GM12878 (cell line): ENCODE measurements at regions not wholly inside any gene's neighbourhood (a gene's known extent, or its start where the extent isn't known, plus 50 kb on each side); places are given as distances from the start of the nearest gene placed in this dataset.

ENCODE experiments used
- ATAC-seq: fragments of 200-7000 bp; cut with Tn5 transposase; 3 replicates; pipeline ENCODE4 v1.9.1; 2020; ENCODE audit warnings: mild to moderate bottlenecking, moderate library complexity
- BruUV-seq: library from RNA; stranded (reverse); fragments of 400-500 nt; replicated peaks from 2 replicates; lab custom pipeline; 2021; lab: Mats Ljungman, UMichigan
- CTCF ChIA-PET: fragments of 300-600 bp; sonication (Branson Sonifier 250); formaldehyde crosslinking; extraction: SDS; loops from one replicate; lab custom pipeline; 2021; ENCODE audit warnings: inconsistent platforms; lab: Yijun Ruan, JAX
- POLR2A ChIA-PET: fragments of 350-600 bp; formaldehyde crosslinking; extraction: SDS; loops from one replicate; lab custom pipeline; 2021; ENCODE audit warnings: inconsistent platforms; lab: Charles Lee
- RAD21 ChIA-PET: fragments of 300-600 bp; sonication (Branson Sonifier 250); formaldehyde crosslinking; loops from one replicate; lab custom pipeline; 2023; ENCODE audit warnings: antibody characterized with exemption; ENCODE audit not compliant: unreplicated experiment; lab: Charles Lee
- SMC1A ChIA-PET: fragments of 300-600 bp; sonication (Branson Sonifier 250); formaldehyde crosslinking; loops from one replicate; lab custom pipeline; 2023; ENCODE audit not compliant: unreplicated experiment, uncharacterized antibody; lab: Charles Lee
- DNase-seq: peaks from one replicate; pipeline ENCODE4 v3.0.0-alpha.2; 2011; ENCODE audit warnings: low read depth, low spot score
- FAIRE-seq: peaks from 3 replicates; lab custom pipeline; 2011; peaks lifted over from hg19 to GRCh38; lab: Jason Lieb, UNC
- H2AFZ ChIP-seq: 2 replicates; pipeline ENCODE4 v1.6.0; 2011; ENCODE audit warnings: low read depth, low read length, control low read depth; ENCODE audit not compliant: control insufficient read depth
- H3K27ac ChIP-seq: 2 replicates; pipeline ENCODE4 v1.5.1; 2011; ENCODE audit warnings: control low read depth; ENCODE audit not compliant: control insufficient read depth, insufficient read depth
- H3K27me3 ChIP-seq, 2 experiments: replicated peaks in 1 of 2; 2 replicates each; pipeline versions ENCODE4 v1.6.0 to v1.6.1; 2011; ENCODE audit warnings: low read length in 1 of 2; ENCODE audit not compliant: control insufficient read depth in 2 of 2, insufficient read depth in 2 of 2
- H3K36me3 ChIP-seq, 2 experiments: 2 replicates each; pipeline ENCODE4 v1.5.1; 2011; ENCODE audit warnings: low read length in 1 of 2; ENCODE audit not compliant: control insufficient read depth in 2 of 2, insufficient read depth in 2 of 2
- H3K4me1 ChIP-seq: 2 replicates; pipeline ENCODE4 v1.6.1; 2011; ENCODE audit warnings: mild to moderate bottlenecking, low read length, moderate library complexity, mixed read lengths; ENCODE audit not compliant: control insufficient read depth, insufficient read depth
- H3K4me2 ChIP-seq: 2 replicates; pipeline ENCODE4 v1.6.0; 2011; ENCODE audit warnings: control low read depth; ENCODE audit not compliant: control insufficient read depth, insufficient read depth
- H3K4me3 ChIP-seq: fragments of 200-600 bp; sonication (generic); 2 replicates; pipeline ENCODE4 v1.5.1; 2016
- H3K79me2 ChIP-seq: 2 replicates; pipeline ENCODE4 v1.6.0; 2011; ENCODE audit warnings: low read length; ENCODE audit not compliant: control insufficient read depth, insufficient read depth
- H3K9ac ChIP-seq: 2 replicates; pipeline ENCODE4 v1.8.0; 2011; ENCODE audit warnings: low read length, control low read depth, mixed read lengths; ENCODE audit not compliant: control insufficient read depth, insufficient read depth
- H3K9me3 ChIP-seq: replicated peaks from 3 replicates; pipeline ENCODE4 v1.5.1; 2011; ENCODE audit warnings: mild to moderate bottlenecking, low read length; ENCODE audit not compliant: control insufficient read depth, insufficient read depth
- H4K20me1 ChIP-seq: 2 replicates; pipeline ENCODE4 v1.6.0; 2011; ENCODE audit not compliant: control insufficient read depth, insufficient read depth
- BCL11A ChIP-seq: IDR thresholded peaks from 2 replicates; pipeline ENCODE4 v1.6.1; 2011; ENCODE audit warnings: low read depth, low read length
- BCLAF1 ChIP-seq: fragments of 450-650 bp; IDR thresholded peaks from 2 replicates; pipeline ENCODE4 v1.6.1; 2017; ENCODE audit warnings: antibody characterized with exemption, mild to moderate bottlenecking, moderate library complexity
- IKZF2 ChIP-seq, 2 experiments: fragments of 450-650 bp; IDR thresholded peaks; 2 replicates each; pipeline ENCODE4 v1.6.1; 2017; ENCODE audit warnings: mild to moderate bottlenecking in 2 of 2, moderate library complexity in 2 of 2
- MYC ChIP-seq: IDR thresholded peaks from 2 replicates; pipeline ENCODE4 v1.6.1; 2011; ENCODE audit warnings: mild to moderate bottlenecking, low read length, moderate library complexity, inconsistent platforms; ENCODE audit not compliant: insufficient read depth, insufficient replicate concordance, insufficient read length, severe bottlenecking
- NR2F1 ChIP-seq: fragments of 450-650 bp; conservative IDR thresholded peaks from 2 replicates; pipeline ENCODE4 v1.6.1; 2017; ENCODE audit warnings: mild to moderate bottlenecking
- STAT1 ChIP-seq: fragments of 450-650 bp; conservative IDR thresholded peaks from 2 replicates; pipeline ENCODE4 v1.6.1; 2014; ENCODE audit warnings: antibody characterized with exemption, mild to moderate bottlenecking
- ZBTB4 ChIP-seq: fragments of 450-650 bp; formaldehyde crosslinking; IDR thresholded peaks from 2 replicates; pipeline ENCODE4 v1.4.0; 2022; ENCODE audit warnings: mild to moderate bottlenecking, moderate library complexity
- ZSCAN29 ChIP-seq: fragments of 450-650 bp; IDR thresholded peaks from 2 replicates; pipeline ENCODE4 v1.6.1; 2017; ENCODE audit warnings: mild to moderate bottlenecking, moderate library complexity
- WGBS: methylation state at CpG from one replicate; pipeline ENCODE4 v1.1.6; 2016; ENCODE audit warnings: low lambda C conversion rate; ENCODE audit not compliant: insufficient replicate concordance, insufficient coverage; ENCODE audit errors: missing lambda C conversion rate; 5-methylcytosine and 5-hydroxymethylcytosine counted together
- in situ Hi-C: fragments of 300-500 bp; cut with MboI; formaldehyde crosslinking; loops from 9 replicates; pipeline ENCODE4 v1.14.3; 2018; ENCODE audit warnings: mixed read lengths
- intact Hi-C: fragments of 100-400 bp; cut with micrococcal nuclease; formaldehyde crosslinking; loops from one replicate; pipeline ENCODE4 v1.14.2; 2022; ENCODE audit not compliant: unreplicated experiment

- TF ChIP-seq MYC (no peak), ZBTB4 (CRISPR knock-in tag) (no peak)
- TF ChIP-seq, all 136 proteins: peak for 0
Measured at GRCh38 chr14:26744903-26745302, 147.1 kb upstream of the NOVA1 start (continued).

- in situ Hi-C loops: no loop called here
- no peak for ATAC-seq
Measured at GRCh38 chr14:26761532-26761931, 163.7 kb upstream of the NOVA1 start.

More at GRCh38 chr14:26761532-26761931, 163.7 kb upstream of the NOVA1 start:
- Histone ChIP-seq H3K9ac (no peak overlapping the region), H3K4me1 (no peaks in the 10 kb centered on the region), H3K9me3 (no peaks in the 10 kb centered on the region), H2AFZ (no peak overlapping the region), H3K27me3 (no peaks in the 10 kb centered on the region), H3K79me2 (no peaks in the 10 kb centered on the region), H3K36me3 (no peaks in the 10 kb centered on the region), H4K20me1 (no peaks in the 10 kb centered on the region)
- RAD21 ChIA-PET: no interaction called here
- POLR2A ChIA-PET: no interaction called here
- no peak for TF ChIP-seq NR2F1
- TF ChIP-seq BCL11A: no peak
- TF ChIP-seq ZSCAN29: no peak
- TF ChIP-seq BCLAF1: no peak
- TF ChIP-seq IKZF2 (IDR thresholded peaks at IDR 0.05): no peak
- TF ChIP-seq STAT1: no peak
- TF ChIP-seq, all 136 proteins: peak for 0
- Histone ChIP-seq H3K4me2 (no peak overlapping the region), H3K27ac (no peak overlapping the region), H3K4me3 (no peak overlapping the region)
- intact Hi-C loops: no loop called here
- ChIA-PET SMC1A (no interaction called here), CTCF (no interaction called here)
- FAIRE-seq (no peak), DNase-seq (no peak)
- 59% methylated on average over 9 of the region's 9 CpGs for WGBS
- BruUV-seq: no TSS peak
